ENCODE measurements at regions not wholly inside any gene's neighbourhood (a gene's known extent, or its start where the extent isn't known, plus 50 kb on each side); places are given as distances from the start of the nearest gene placed in this dataset.

DNA sequence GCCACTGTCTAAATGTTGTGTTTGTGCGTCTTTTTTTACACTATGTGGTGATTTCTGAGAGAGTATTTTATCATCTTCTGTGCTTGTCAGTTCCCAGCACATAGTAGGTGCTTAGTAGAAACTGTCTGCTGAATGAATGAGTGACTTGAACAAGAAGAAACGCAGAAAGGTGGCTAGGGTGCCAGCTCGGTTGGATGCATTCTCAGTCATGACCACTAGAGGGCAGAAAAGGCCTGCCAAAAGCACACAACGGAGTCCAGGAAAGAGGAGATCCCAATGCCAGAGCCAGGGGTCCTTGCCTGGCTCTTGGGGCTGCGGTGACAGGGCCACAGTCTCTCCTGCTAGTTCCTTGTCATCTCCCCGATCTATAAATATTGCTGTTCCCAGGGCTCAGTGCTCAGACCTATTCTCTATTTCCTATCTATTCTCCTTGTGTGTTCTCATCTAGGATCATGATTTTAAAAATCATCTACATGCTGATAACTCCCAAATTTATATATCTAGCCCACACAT is 57.3 kb upstream of the CCL1 start:
- TF ChIP-seq, protein P1, sequence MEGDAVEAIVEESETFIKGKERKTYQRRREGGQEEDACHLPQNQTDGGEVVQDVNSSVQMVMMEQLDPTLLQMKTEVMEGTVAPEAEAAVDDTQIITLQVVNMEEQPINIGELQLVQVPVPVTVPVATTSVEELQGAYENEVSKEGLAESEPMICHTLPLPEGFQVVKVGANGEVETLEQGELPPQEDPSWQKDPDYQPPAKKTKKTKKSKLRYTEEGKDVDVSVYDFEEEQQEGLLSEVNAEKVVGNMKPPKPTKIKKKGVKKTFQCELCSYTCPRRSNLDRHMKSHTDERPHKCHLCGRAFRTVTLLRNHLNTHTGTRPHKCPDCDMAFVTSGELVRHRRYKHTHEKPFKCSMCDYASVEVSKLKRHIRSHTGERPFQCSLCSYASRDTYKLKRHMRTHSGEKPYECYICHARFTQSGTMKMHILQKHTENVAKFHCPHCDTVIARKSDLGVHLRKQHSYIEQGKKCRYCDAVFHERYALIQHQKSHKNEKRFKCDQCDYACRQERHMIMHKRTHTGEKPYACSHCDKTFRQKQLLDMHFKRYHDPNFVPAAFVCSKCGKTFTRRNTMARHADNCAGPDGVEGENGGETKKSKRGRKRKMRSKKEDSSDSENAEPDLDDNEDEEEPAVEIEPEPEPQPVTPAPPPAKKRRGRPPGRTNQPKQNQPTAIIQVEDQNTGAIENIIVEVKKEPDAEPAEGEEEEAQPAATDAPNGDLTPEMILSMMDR (IDR thresholded peaks at IDR 0.05; ENCODE audit: insufficient read depth, low read depth, low read length), result peak; percentile 90
- TF ChIP-seq EZH2 (IDR thresholded peaks at IDR 0.05; ENCODE audit: insufficient read depth, low read length), result no peak
